Ishikawa (cell line): ENCODE measurements at regions not wholly inside any gene's neighbourhood (a gene's known extent, or its start where the extent isn't known, plus 50 kb on each side); places are given as distances from the start of the nearest gene placed in this dataset.

ENCODE experiments used
- CEBPB ChIP-seq: IDR thresholded peaks from 2 replicates; pipeline ENCODE4 v1.6.1; 2012
- CREB1 ChIP-seq: IDR thresholded peaks from 2 replicates; pipeline ENCODE4 v1.6.1; 2012; ENCODE audit warnings: low read depth
- EGR1 ChIP-seq: IDR thresholded peaks from 2 replicates; pipeline ENCODE4 v1.6.1; 2012
- EP300 ChIP-seq: IDR thresholded peaks from 2 replicates; pipeline ENCODE4 v1.6.1; 2012; ENCODE audit warnings: borderline replicate concordance
- FOXM1 ChIP-seq: IDR thresholded peaks from 2 replicates; pipeline ENCODE4 v1.6.1; 2012; ENCODE audit warnings: low read depth, borderline replicate concordance
- MAX ChIP-seq: IDR thresholded peaks from 2 replicates; pipeline ENCODE4 v1.6.1; 2012
- NFIC ChIP-seq: IDR thresholded peaks from 2 replicates; pipeline ENCODE4 v1.6.1; 2012
- RAD21 ChIP-seq: IDR thresholded peaks from 2 replicates; pipeline ENCODE4 v1.6.1; 2012; ENCODE audit warnings: low read depth
- REST ChIP-seq: IDR thresholded peaks from 2 replicates; pipeline ENCODE4 v1.6.1; 2012; ENCODE audit warnings: low read depth, mild to moderate bottlenecking
- TAF1 ChIP-seq: IDR thresholded peaks from 2 replicates; pipeline ENCODE4 v1.6.1; 2012; ENCODE audit warnings: low read depth, mild to moderate bottlenecking
- TCF12 ChIP-seq: IDR thresholded peaks from 2 replicates; pipeline ENCODE4 v1.6.1; 2012; ENCODE audit warnings: low read depth
- TEAD4 ChIP-seq: IDR thresholded peaks from 2 replicates; pipeline ENCODE4 v1.6.1; 2012
- USF1 ChIP-seq: IDR thresholded peaks from 2 replicates; pipeline ENCODE4 v1.6.1; 2012
- YY1 ChIP-seq: IDR thresholded peaks from 2 replicates; pipeline ENCODE4 v1.6.1; 2012; ENCODE audit warnings: low read depth

GRCh38 chr11:32176223-32176934 lies 85.5 kb downstream of the RCN1 start:
- TF ChIP-seq NFIC, result no peak
- TF ChIP-seq FOXM1, result no peak
- TF ChIP-seq TCF12, result no peak
- TF ChIP-seq YY1, result no peak
- no peak for TF ChIP-seq EP300
- no peak for TF ChIP-seq TAF1
- TF ChIP-seq REST, result no peak
- TF ChIP-seq MAX, result no peak
- no peak for TF ChIP-seq CEBPB
- TF ChIP-seq RAD21, result peak; percentile 91
- TF ChIP-seq CREB1, result no peak
- TF ChIP-seq USF1, result no peak
- TF ChIP-seq EGR1, result no peak
- no peak for TF ChIP-seq TEAD4
